HT1080 (cell line): ENCODE measurements at regions not wholly inside any gene's neighbourhood (a gene's known extent, or its start where the extent isn't known, plus 50 kb on each side); places are given as distances from the start of the nearest gene placed in this dataset.
"Not testable (repeated sequence)": the region's sequence is repeated elsewhere in the genome, so short reads cannot be mapped to it uniquely, and the experiment has no call there.

Source experiments
- DNase-seq: peaks from one replicate; pipeline ENCODE4 v3.0.0-alpha.2; 2015; ENCODE audit warnings: low read depth

- no peak for DNase-seq
Observed at GRCh38 chr10:71081912-71082311, 130.5 kb upstream of the UNC5B start.

- no peak for DNase-seq
Observed at GRCh38 chr10:71082960-71083715, 129.2 kb upstream of the UNC5B start.

- no peak for DNase-seq
Observed at GRCh38 chr10:71083716-71083975, 128.7 kb upstream of the UNC5B start.

- DNase-seq, result no peak
Observed at GRCh38 chr10:71084061-71084817, 128.1 kb upstream of the UNC5B start.

- no peak for DNase-seq
Observed at GRCh38 chr10:71084818-71085126, 127.6 kb upstream of the UNC5B start.

GRCh38 chr10:71085689-71086438 lies 126.5 kb upstream of the UNC5B start:
- no peak for DNase-seq

GRCh38 chr10:71086439-71087080 lies 125.8 kb upstream of the UNC5B start:
- DNase-seq, result no peak

GRCh38 chr10:71087622-71088021 lies 124.7 kb upstream of the UNC5B start:
- DNase-seq, result no peak

- peak; percentile 39 for DNase-seq
Observed at GRCh38 chr10:71088054-71088453, 124.3 kb upstream of the UNC5B start.

GRCh38 chr10:71088578-71088977 lies 123.8 kb upstream of the UNC5B start:
- not testable (repeated sequence) for DNase-seq

- DNase-seq, result no peak
Observed at GRCh38 chr10:71089162-71089561, 123.2 kb upstream of the UNC5B start.

GRCh38 chr10:71090330-71090729 lies 122.0 kb upstream of the UNC5B start:
- no peak for DNase-seq

GRCh38 chr10:71090801-71091200 lies 121.6 kb upstream of the UNC5B start:
- DNase-seq, result no peak

- no peak for DNase-seq
Observed at GRCh38 chr10:71092812-71093401, 119.5 kb upstream of the UNC5B start.

GRCh38 chr10:71093531-71093930 lies 118.8 kb upstream of the UNC5B start:
- DNase-seq, result no peak

GRCh38 chr10:71094712-71095390 lies 117.5 kb upstream of the UNC5B start:
- DNase-seq, result no peak

GRCh38 chr10:71099731-71100361 lies 112.5 kb upstream of the UNC5B start:
- DNase-seq, result no peak

- DNase-seq, result no peak
Observed at GRCh38 chr10:71103961-71104360, 108.4 kb upstream of the UNC5B start.

- not testable (repeated sequence) for DNase-seq
Observed at GRCh38 chr10:71106151-71106550, 106.2 kb upstream of the UNC5B start.

GRCh38 chr10:71107117-71107516 lies 105.3 kb upstream of the UNC5B start:
- not testable (repeated sequence) for DNase-seq

GRCh38 chr10:71108042-71108441 lies 104.3 kb upstream of the UNC5B start:
- not testable (repeated sequence) for DNase-seq
